Activated CD8-positive, alpha-beta T cell treated with anti-CD3 and anti-CD28 coated beads for 36 hours (primary cell): ENCODE measurements at regions not wholly inside any gene's neighbourhood (a gene's known extent, or its start where the extent isn't known, plus 50 kb on each side); places are given as distances from the start of the nearest gene placed in this dataset.

Source experiments
- ATAC-seq: fragments of 200-7000 bp; cut with Tn5 transposase; one replicate; pipeline ENCODE4 v1.10.0; 2021; ENCODE audit warnings: mild to moderate bottlenecking, moderate library complexity
- CTCF ChIA-PET: fragments of 350-600 bp; sonication (Branson Sonifier 250); formaldehyde crosslinking; loops from one replicate; lab custom pipeline; 2021; ENCODE audit warnings: antibody characterized with exemption; lab: Charles Lee
- POLR2A ChIA-PET: fragments of 350-600 bp; sonication (Branson Sonifier 250); formaldehyde crosslinking; loops from one replicate; lab custom pipeline; 2021; ENCODE audit warnings: antibody characterized with exemption; lab: Charles Lee
- DNase-seq: peaks from one replicate; pipeline ENCODE4 v3.0.0-alpha.2; 2020
- H3K27ac Mint-ChIP-seq: one replicate; pipeline ENCODE4 v1.8.0; 2021; ENCODE audit warnings: mild to moderate bottlenecking, mixed read lengths
- H3K27me3 Mint-ChIP-seq: one replicate; pipeline ENCODE4 v1.8.0; 2021; ENCODE audit warnings: mixed read lengths
- H3K36me3 Mint-ChIP-seq: one replicate; pipeline ENCODE4 v1.8.0; 2021; ENCODE audit warnings: low read depth, mixed read lengths
- H3K4me1 Mint-ChIP-seq: one replicate; pipeline ENCODE4 v1.8.0; 2021; ENCODE audit warnings: low read depth, mixed read lengths
- H3K4me3 Mint-ChIP-seq: one replicate; pipeline ENCODE4 v1.8.0; 2021; ENCODE audit warnings: mild to moderate bottlenecking, moderate library complexity, mixed read lengths
- H3K9me3 Mint-ChIP-seq: one replicate; pipeline ENCODE4 v1.8.0; 2021; ENCODE audit warnings: mixed read lengths
- CTCF ChIP-seq: fragments of 200-600 bp; IDR thresholded peaks from one replicate; pipeline ENCODE4 v1.8.0; 2022; ENCODE audit warnings: antibody characterized with exemption, mild to moderate bottlenecking
- intact Hi-C: fragments of 100-400 bp; cut with micrococcal nuclease; formaldehyde crosslinking; loops from one replicate; pipeline ENCODE4 v1.10.0; 2022

GRCh38 chr18:73279498-73279897, 411.7 kb upstream of the NETO1 start:
- DNase-seq = no peak
- TF ChIP-seq CTCF = no peak
- ChIA-PET CTCF (no interaction called here), POLR2A (no interaction called here)
- H3K36me3 Mint-ChIP-seq = no peaks in the 10 kb centered on the region
- H3K27me3 Mint-ChIP-seq = no peaks in the 10 kb centered on the region
- no peak overlapping the region for H3K4me3 Mint-ChIP-seq
- no peaks in the 10 kb centered on the region for H3K4me1 Mint-ChIP-seq
- intact Hi-C loops = no loop called here
- H3K9me3 Mint-ChIP-seq = peaks cover 3% of the 10 kb centered on the region
- ATAC-seq = no peak
- H3K27ac Mint-ChIP-seq = no peak overlapping the region

- CTCF ChIA-PET = no interaction called here
- no peaks in the 10 kb centered on the region for H3K4me1 Mint-ChIP-seq
- no peak for ATAC-seq
- POLR2A ChIA-PET = interaction anchor here (0.7 kb wide), 1 partner anchor 17 kb away, joined by 3 read pairs; no protein-coding TSS in a partner anchor
- H3K36me3 Mint-ChIP-seq = no peaks in the 10 kb centered on the region
- no peak overlapping the region for H3K27ac Mint-ChIP-seq
- H3K9me3 Mint-ChIP-seq = peaks cover 1% of the 10 kb centered on the region
- TF ChIP-seq CTCF = no peak
- no peak overlapping the region for H3K4me3 Mint-ChIP-seq
- no peaks in the 10 kb centered on the region for H3K27me3 Mint-ChIP-seq
- DNase-seq = no peak
- intact Hi-C loops = no loop called here
Measured at GRCh38 chr18:73274812-73275621, 407.2 kb upstream of the NETO1 start.

GRCh38 chr18:73270920-73271634, 403.3 kb upstream of the NETO1 start:
- no peaks in the 10 kb centered on the region for H3K9me3 Mint-ChIP-seq
- ATAC-seq = no peak
- intact Hi-C loops = no loop called here
- no peaks in the 10 kb centered on the region for H3K36me3 Mint-ChIP-seq
- no peaks in the 10 kb centered on the region for H3K27me3 Mint-ChIP-seq
- no peak for DNase-seq
- no peak for TF ChIP-seq CTCF
- H3K4me1 Mint-ChIP-seq = no peaks in the 10 kb centered on the region
- POLR2A ChIA-PET = no interaction called here
- CTCF ChIA-PET = no interaction called here
- H3K27ac Mint-ChIP-seq = no peak overlapping the region
- H3K4me3 Mint-ChIP-seq = no peak overlapping the region

GRCh38 chr18:73264562-73264921, 396.8 kb upstream of the NETO1 start:
- Mint-ChIP-seq H3K36me3 (no peaks in the 10 kb centered on the region), H3K27me3 (no peaks in the 10 kb centered on the region), H3K4me3 (no peak overlapping the region), H3K4me1 (no peaks in the 10 kb centered on the region), H3K9me3 (peaks cover 7% of the 10 kb centered on the region), H3K27ac (no peak overlapping the region)
- ChIA-PET CTCF (no interaction called here), POLR2A (no interaction called here)
- ATAC-seq = no peak
- DNase-seq = no peak
- no peak for TF ChIP-seq CTCF
- intact Hi-C loops = no loop called here

- ATAC-seq (no peak), DNase-seq (no peak)
- CTCF ChIA-PET = no interaction called here
- intact Hi-C loops = no loop called here
- POLR2A ChIA-PET = no interaction called here
- Mint-ChIP-seq H3K36me3 (no peaks in the 10 kb centered on the region), H3K27ac (no peak overlapping the region), H3K9me3 (peaks cover 7% of the 10 kb centered on the region), H3K4me3 (no peak overlapping the region), H3K27me3 (no peaks in the 10 kb centered on the region), H3K4me1 (no peaks in the 10 kb centered on the region)
- no peak for TF ChIP-seq CTCF
Measured at GRCh38 chr18:73261923-73262322, 394.1 kb upstream of the NETO1 start.
